Right lobe of liver (tissue), 6 donors: ENCODE measurements at regions not wholly inside any gene's neighbourhood (a gene's known extent, or its start where the extent isn't known, plus 50 kb on each side); places are given as distances from the start of the nearest gene placed in this dataset.

ENCODE experiments used
- ATAC-seq, 4 donors: fragments of 200-7000 bp; cut with Tn5 transposase; one replicate each; pipeline ENCODE4 v1.9.1; 2020; ENCODE audit warnings: mild to moderate bottlenecking in 4 of 4, moderate library complexity in 4 of 4
- DNase-seq, 3 donors: peaks; one replicate each; pipeline ENCODE4 v3.0.0-alpha.2; 2020
- H3K27ac ChIP-seq, 3 donors: fragments of 200-600 bp; one replicate each; pipeline ENCODE4 v1.8.0; 2022
- H3K27me3 ChIP-seq, 2 donors: fragments of 200-600 bp; one replicate each; pipeline ENCODE4 v1.8.0; 2022
- H3K36me3 ChIP-seq, 4 donors: fragments of 200-600 bp; sonication (generic) in 1 of 4; one replicate each; pipeline versions ENCODE4 v1.5.1 to v1.8.0; 2017 to 2022; ENCODE audit warnings: control low read depth in 1 of 4
- H3K4me1 ChIP-seq, 4 donors: fragments of 200-600 bp; sonication (generic) in 1 of 4; one replicate each; pipeline versions ENCODE4 v1.5.1 to v1.8.0; 2017 to 2022; ENCODE audit warnings: control low read depth in 1 of 4
- H3K4me3 ChIP-seq, 3 donors: fragments of 200-600 bp; one replicate each; pipeline ENCODE4 v1.8.0; 2022
- H3K9me3 ChIP-seq, 4 donors: fragments of 200-600 bp; sonication (generic) in 1 of 4; one replicate each; pipeline versions ENCODE4 v1.5.1 to v1.8.0; 2017 to 2022; ENCODE audit warnings: control low read depth in 1 of 4
- POLR2A ChIP-seq: fragments of 450-650 bp; IDR thresholded peaks from one replicate; pipeline ENCODE4 v1.6.1; 2017; ENCODE audit warnings: antibody characterized with exemption, mild to moderate bottlenecking
- WGBS: methylation state at CpG from one replicate; pipeline ENCODE4 v1.1.6; 2018; ENCODE audit warnings: low coverage, low lambda C conversion rate; ENCODE audit not compliant: insufficient coverage; ENCODE audit errors: missing lambda C conversion rate; 5-methylcytosine and 5-hydroxymethylcytosine counted together
- intact Hi-C, 2 donors: fragments of 100-400 bp; cut with DNase I; formaldehyde crosslinking; loops; one replicate each; pipeline versions ENCODE4 v1.11.2 to v1.14.1; 2022
- TF ChIP-seq, protein P1 (sequence below), 4 donors: fragments of 200-600 bp in 3 of 4; fragments of 450-650 bp in 1 of 4; IDR thresholded peaks; one replicate each; pipeline versions ENCODE4 v1.5.1 to v1.8.0; 2016 to 2022; ENCODE audit warnings: antibody characterized with exemption in 4 of 4, mild to moderate bottlenecking in 2 of 4
- donor health status: DM: no; HTN: yes; CAD: no.
- donor health status: DM: no; HTN: no; CAD: no.
- donor health status: DM: no; HTN: no; CAD: no.
- donor health status: DM: no; HTN: yes; CAD: no.
- donor health status: DM: no; HTN: yes; CAD: no.

DNA sequence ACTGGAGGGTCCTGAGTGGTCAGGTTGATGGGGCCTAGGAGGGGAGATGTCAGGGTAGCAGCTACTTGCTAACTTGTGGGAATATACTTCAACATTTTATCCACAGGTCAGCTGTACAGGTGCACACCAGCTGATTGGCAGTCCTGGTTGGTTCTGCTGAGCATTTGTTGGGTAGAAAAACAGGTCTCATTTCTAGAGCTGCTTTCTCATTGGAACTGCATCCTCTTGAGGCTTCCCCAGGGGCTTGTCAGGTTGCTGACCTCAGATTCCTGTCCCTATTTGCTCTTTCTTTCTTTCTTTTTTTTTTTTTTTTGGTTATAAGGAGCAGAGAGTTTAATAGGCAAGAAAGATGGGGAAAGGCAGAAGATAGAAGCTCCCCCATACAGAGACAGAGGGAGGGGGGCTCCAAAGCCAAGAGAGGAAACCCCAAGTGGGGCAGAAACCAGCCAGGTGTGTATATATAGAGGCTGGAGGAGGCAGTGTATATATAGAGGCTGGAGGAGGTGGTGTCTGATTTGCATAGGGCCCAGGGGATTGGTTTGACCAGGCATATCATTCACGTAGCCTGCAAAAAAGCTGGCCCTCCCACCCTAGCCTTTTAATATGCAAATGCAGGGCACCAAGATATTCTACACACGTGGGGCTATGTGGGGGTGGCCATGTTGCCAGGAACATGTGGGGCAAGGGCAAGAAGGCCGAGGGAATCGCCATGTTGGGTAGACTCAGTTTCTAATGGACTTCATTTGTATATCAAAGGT lies 57.3 kb upstream of the STUM start:
- Histone ChIP-seq H3K36me3 (no peaks in the 10 kb centered on the region), H3K4me3 (no peak overlapping the region), H3K27ac (no peak overlapping the region), H3K4me1 (no peaks in the 10 kb centered on the region), H3K9me3 (no peaks in the 10 kb centered on the region), H3K27me3 (no peaks in the 10 kb centered on the region)
- TF ChIP-seq, protein P1, sequence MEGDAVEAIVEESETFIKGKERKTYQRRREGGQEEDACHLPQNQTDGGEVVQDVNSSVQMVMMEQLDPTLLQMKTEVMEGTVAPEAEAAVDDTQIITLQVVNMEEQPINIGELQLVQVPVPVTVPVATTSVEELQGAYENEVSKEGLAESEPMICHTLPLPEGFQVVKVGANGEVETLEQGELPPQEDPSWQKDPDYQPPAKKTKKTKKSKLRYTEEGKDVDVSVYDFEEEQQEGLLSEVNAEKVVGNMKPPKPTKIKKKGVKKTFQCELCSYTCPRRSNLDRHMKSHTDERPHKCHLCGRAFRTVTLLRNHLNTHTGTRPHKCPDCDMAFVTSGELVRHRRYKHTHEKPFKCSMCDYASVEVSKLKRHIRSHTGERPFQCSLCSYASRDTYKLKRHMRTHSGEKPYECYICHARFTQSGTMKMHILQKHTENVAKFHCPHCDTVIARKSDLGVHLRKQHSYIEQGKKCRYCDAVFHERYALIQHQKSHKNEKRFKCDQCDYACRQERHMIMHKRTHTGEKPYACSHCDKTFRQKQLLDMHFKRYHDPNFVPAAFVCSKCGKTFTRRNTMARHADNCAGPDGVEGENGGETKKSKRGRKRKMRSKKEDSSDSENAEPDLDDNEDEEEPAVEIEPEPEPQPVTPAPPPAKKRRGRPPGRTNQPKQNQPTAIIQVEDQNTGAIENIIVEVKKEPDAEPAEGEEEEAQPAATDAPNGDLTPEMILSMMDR (IDR thresholded peaks at IDR 0.05): no peak
- no peak for TF ChIP-seq POLR2A
- ATAC-seq (no peak), DNase-seq (no peak)
- WGBS: 80% methylated on average over 1 of the region's 4 CpGs
- intact Hi-C loops: no loop called here

DNA sequence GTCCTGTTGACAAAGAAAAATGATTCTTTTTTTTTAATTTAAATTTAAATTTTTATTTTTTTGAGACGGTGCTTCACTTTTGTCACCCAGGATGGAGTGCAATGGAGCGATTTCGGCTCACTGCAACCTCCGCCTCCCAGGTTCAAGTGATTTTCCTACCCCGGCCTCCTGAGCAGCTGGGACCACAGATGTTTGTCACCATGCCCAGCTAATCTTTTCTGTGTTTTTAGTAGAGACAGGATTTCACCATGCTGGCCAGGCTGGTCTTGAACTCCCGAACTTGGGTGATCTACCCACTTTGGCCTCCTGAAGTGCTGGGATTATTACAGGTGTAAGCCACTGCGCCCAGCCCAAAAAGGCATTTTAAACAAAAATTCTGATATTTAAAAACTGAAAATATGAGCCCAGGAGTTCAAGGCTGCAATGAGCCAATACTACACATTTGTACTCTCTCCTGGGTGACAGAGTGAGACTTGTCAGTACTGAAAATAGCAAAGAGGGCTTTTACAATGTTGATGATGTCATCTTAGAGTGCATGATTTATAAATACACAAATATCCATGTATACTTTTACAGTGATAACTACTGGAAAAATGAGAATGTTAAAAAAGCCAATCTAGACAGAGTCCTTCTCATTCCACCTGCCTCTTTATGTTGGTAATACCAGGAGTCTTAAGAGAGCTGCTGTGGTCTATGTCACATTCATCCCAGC lies 56.0 kb upstream of the STUM start:
- WGBS: 89% methylated on average over 7 of the region's 7 CpGs
- no peaks in the 10 kb centered on the region for H3K27me3 ChIP-seq
- no peak for DNase-seq
- H3K36me3 ChIP-seq: no peaks in the 10 kb centered on the region
- no peak for ATAC-seq
- no peak overlapping the region for H3K27ac ChIP-seq
- H3K4me1 ChIP-seq: no peaks in the 10 kb centered on the region
- TF ChIP-seq, protein P1 (IDR thresholded peaks at IDR 0.05): no peak
- no peak for TF ChIP-seq POLR2A
- H3K9me3 ChIP-seq: no peaks in the 10 kb centered on the region
- no peak overlapping the region for H3K4me3 ChIP-seq
- intact Hi-C loops: no loop called here

DNA sequence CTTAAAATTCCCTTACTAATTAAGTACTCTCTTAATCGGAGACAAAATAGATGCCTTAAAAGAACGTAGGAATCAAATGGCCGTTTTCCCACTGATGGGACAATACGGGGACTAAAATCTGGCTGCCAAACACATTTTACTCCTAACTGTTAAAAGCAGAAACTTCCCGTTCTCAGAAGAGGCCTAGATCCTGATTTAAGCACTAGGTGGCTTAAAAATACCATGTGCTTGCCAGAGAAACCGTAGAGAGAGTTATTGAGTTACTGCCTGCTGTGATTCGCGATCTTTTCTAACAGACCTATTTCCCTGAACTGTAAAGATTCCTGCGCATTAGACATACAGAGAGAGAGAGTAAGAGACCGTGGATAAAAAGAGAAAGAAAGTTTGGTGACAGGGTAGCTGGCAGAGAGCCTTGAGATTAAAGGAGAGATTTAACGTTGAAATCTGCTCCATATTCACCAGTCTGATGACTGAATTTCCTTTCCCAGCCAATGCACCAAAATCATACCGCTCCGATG lies 54.4 kb upstream of the STUM start:
- Histone ChIP-seq H3K27ac (no peak overlapping the region), H3K27me3 (no peaks in the 10 kb centered on the region), H3K4me3 (no peak overlapping the region), H3K4me1 (no peaks in the 10 kb centered on the region), H3K9me3 (no peaks in the 10 kb centered on the region), H3K36me3 (no peaks in the 10 kb centered on the region)
- DNase-seq (no peak), ATAC-seq (no peak)
- TF ChIP-seq, protein P1 (IDR thresholded peaks at IDR 0.05): no peak
- TF ChIP-seq POLR2A: no peak
- 76% methylated on average over 13 of the region's 13 CpGs for WGBS
- intact Hi-C loops: no loop called here

DNA sequence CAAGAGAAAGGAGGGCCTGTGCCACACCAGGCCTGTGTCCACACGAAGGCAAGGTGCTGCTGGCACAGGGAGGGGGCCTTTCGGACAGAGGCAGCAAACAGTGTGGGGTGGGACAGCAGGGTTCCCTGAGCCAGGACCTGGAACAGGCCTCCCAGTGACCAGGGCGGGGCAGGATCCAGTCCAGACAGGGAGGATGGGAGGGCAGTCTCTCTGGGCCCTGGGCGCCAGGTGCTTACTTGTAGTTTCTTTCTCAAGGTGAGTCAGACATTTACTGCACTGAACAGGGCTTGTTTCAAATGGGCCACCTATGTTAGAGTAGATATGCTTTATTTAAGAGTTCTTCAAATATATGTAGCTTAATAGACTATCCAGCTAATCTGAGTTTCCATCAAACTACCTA lies 52.8 kb upstream of the STUM start:
- Histone ChIP-seq H3K27me3 (no peaks in the 10 kb centered on the region), H3K27ac (no peak overlapping the region), H3K36me3 (no peaks in the 10 kb centered on the region), H3K4me3 (no peak overlapping the region), H3K9me3 (no peaks in the 10 kb centered on the region), H3K4me1 (no peaks in the 10 kb centered on the region)
- intact Hi-C loops: no loop called here
- DNase-seq (no peak), ATAC-seq (no peak)
- no CpG with 5 or more reads among the region's 4 CpGs for WGBS
- no peak for TF ChIP-seq POLR2A
- TF ChIP-seq, protein P1 (IDR thresholded peaks at IDR 0.05): no peak
